HG02798 (cell line): ENCODE measurements at regions not wholly inside any gene's neighbourhood (a gene's known extent, or its start where the extent isn't known, plus 50 kb on each side); places are given as distances from the start of the nearest gene placed in this dataset.

Source experiments
- ATAC-seq: cut with Tn5 transposase; IDR thresholded peaks from one replicate; pipeline ENCODE4 v1.9.1; 2021; ENCODE audit warnings: mild to moderate bottlenecking; ENCODE audit not compliant: unreplicated experiment, poor library complexity

GRCh38 chr7:85619236-85619635 is 432.4 kb upstream of the SEMA3D start:
- no peak for ATAC-seq

- ATAC-seq: no peak
These were observed 427.8 kb upstream of the SEMA3D start for GRCh38 chr7:85614684-85615083.

- no peak for ATAC-seq
These were observed 425.7 kb upstream of the SEMA3D start for GRCh38 chr7:85612514-85612913.

- no peak for ATAC-seq
These were observed 421.9 kb upstream of the SEMA3D start for GRCh38 chr7:85608804-85609203.

GRCh38 chr7:85602196-85602595 is 415.3 kb upstream of the SEMA3D start:
- no peak for ATAC-seq

- ATAC-seq: no peak
These were observed 413.5 kb upstream of the SEMA3D start for GRCh38 chr7:85600395-85600794.

- ATAC-seq: no peak
These were observed 410.0 kb upstream of the SEMA3D start for GRCh38 chr7:85596827-85597226.

GRCh38 chr7:85595750-85596178 is 408.9 kb upstream of the SEMA3D start:
- no peak for ATAC-seq

GRCh38 chr7:85593355-85593754 is 406.5 kb upstream of the SEMA3D start:
- no peak for ATAC-seq

- ATAC-seq: no peak
These were observed 400.9 kb upstream of the SEMA3D start for GRCh38 chr7:85587785-85588184.

GRCh38 chr7:85586091-85586490 is 399.2 kb upstream of the SEMA3D start:
- no peak for ATAC-seq

GRCh38 chr7:85583131-85583953 is 396.5 kb upstream of the SEMA3D start:
- no peak for ATAC-seq

- ATAC-seq: no peak
These were observed 387.0 kb upstream of the SEMA3D start for GRCh38 chr7:85573844-85574243.

- ATAC-seq: no peak
These were observed 386.5 kb upstream of the SEMA3D start for GRCh38 chr7:85573346-85573745.

GRCh38 chr7:85570898-85571297 is 384.0 kb upstream of the SEMA3D start:
- no peak for ATAC-seq

- peak; percentile 66 for ATAC-seq
These were observed 381.1 kb upstream of the SEMA3D start for GRCh38 chr7:85567983-85568382.

- ATAC-seq: no peak
These were observed 379.4 kb upstream of the SEMA3D start for GRCh38 chr7:85566095-85566794.

GRCh38 chr7:85565276-85565675 is 378.4 kb upstream of the SEMA3D start:
- no peak for ATAC-seq

GRCh38 chr7:85564861-85565260 is 378.0 kb upstream of the SEMA3D start:
- ATAC-seq: no peak

GRCh38 chr7:85561706-85562105 is 374.9 kb upstream of the SEMA3D start:
- no peak for ATAC-seq

- ATAC-seq: peak; percentile 81
These were observed 367.7 kb upstream of the SEMA3D start for GRCh38 chr7:85554236-85555178.
